GM21529 (cell line): ENCODE measurements at regions not wholly inside any gene's neighbourhood (a gene's known extent, or its start where the extent isn't known, plus 50 kb on each side); places are given as distances from the start of the nearest gene placed in this dataset.
"Not testable (repeated sequence)": the region's sequence is repeated elsewhere in the genome, so short reads cannot be mapped to it uniquely, and the experiment has no call there.

Experiments used
- ATAC-seq: cut with Tn5 transposase; IDR thresholded peaks from one replicate; pipeline ENCODE4 v1.9.1; 2021; ENCODE audit not compliant: unreplicated experiment

DNA sequence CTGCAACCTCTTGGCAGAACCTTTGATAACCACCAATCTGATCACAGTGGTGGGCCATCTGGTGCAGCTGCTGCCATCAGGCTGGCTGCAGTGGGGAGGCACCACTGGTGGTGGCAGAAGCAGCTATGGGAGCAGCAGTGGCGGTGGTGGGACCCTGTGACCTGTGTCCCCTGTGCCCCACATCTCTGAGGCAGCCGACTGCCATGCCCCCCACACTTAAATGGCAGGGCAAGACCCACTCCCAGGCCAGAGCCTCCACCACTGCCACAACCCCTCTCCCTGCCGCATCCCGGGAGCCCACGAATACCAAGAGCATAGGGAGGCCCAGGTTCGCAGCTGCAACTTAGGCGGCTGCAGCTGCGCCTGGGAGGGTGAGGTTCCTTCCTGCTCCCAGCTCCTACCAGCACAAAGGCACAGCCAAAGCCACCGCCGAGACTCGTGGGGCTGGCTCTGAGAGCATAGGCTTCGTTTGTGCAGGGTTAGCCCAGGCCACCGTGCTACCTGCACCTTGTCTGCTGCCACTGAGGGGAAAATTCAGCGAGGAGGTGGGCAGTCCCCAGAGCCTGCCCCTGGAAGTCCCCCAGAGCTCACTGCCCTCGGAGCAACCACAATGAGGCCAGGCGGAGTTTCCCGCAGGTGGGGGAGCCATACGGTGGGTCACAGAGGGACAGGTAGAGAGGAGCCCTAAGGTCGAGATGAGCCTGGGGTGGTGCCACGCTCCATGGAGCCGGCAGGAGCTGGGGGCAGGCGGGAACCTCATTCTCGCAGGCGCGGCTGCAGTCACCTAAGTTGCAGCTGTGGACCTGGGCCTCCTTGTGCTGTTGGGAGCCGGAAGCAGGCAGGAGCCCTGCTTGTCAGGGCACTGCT lies 518.7 kb downstream of the RWDD3 start:
- no peak for ATAC-seq

GRCh38 chr1:95753382-95754016 lies 519.5 kb downstream of the RWDD3 start:
- no peak for ATAC-seq

- no peak for ATAC-seq
Measured at GRCh38 chr1:95754412-95754811, 520.4 kb downstream of the RWDD3 start.

GRCh38 chr1:95766036-95766435 lies 532.0 kb downstream of the RWDD3 start:
- no peak for ATAC-seq

GRCh38 chr1:95770581-95770980 lies 536.6 kb downstream of the RWDD3 start:
- ATAC-seq = no peak

GRCh38 chr1:95778217-95778616 lies 544.2 kb downstream of the RWDD3 start:
- no peak for ATAC-seq

DNA sequence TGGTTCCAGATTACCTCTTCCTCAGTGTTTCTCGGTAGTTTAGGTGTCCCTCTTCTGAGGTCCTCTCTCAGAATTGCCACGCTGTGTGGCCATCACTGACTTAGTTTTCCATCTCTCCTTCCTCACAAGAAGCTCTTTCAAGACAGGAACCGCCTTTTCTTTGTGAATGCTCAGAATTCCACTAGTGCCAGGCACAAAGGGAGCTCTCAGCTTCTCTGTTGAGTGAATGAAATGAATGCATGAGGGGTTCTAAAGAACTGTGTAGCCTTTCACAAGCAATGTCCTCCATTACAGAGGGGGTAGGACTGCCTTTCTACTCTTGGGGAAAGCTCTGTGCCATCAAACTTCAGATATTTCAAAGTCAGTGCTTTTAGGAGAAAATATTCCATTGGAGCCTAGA lies 546.8 kb downstream of the RWDD3 start:
- no peak for ATAC-seq

GRCh38 chr1:95790136-95790535 lies 556.1 kb downstream of the RWDD3 start:
- ATAC-seq = no peak

- no peak for ATAC-seq
Measured at GRCh38 chr1:95793893-95794292, 559.9 kb downstream of the RWDD3 start.

- ATAC-seq = not testable (repeated sequence)
Measured at GRCh38 chr1:95797761-95798160, 563.8 kb downstream of the RWDD3 start.

DNA sequence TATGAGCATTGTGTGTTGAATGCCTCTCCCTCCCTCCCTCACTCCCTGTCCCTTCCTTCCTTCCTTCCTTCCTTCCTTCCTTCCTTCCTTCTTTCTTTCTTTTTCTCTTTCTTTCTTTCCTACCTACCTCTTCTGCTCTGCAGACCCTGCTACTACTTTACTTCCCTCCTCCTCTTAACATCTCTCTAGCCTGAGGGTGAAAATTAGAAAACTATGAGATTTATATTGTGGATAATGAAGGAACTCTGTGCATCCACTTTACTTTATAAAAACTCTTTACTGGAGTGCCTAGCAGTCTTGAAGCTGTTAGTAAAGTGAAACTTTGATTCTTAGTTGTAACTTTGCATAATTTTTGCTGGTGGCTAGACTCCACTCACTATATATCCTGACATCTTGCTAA lies 572.2 kb downstream of the RWDD3 start:
- ATAC-seq = no peak

GRCh38 chr1:95809391-95809790 lies 575.4 kb downstream of the RWDD3 start:
- ATAC-seq = no peak

- ATAC-seq = no peak
Measured at GRCh38 chr1:95815511-95815910, 581.5 kb downstream of the RWDD3 start.

- no peak for ATAC-seq
Measured at GRCh38 chr1:95829556-95829955, 595.5 kb downstream of the RWDD3 start.

- ATAC-seq = no peak
Measured at GRCh38 chr1:95832370-95832769, 598.4 kb downstream of the RWDD3 start.

GRCh38 chr1:95849439-95849838 lies 615.4 kb downstream of the RWDD3 start:
- no peak for ATAC-seq

DNA sequence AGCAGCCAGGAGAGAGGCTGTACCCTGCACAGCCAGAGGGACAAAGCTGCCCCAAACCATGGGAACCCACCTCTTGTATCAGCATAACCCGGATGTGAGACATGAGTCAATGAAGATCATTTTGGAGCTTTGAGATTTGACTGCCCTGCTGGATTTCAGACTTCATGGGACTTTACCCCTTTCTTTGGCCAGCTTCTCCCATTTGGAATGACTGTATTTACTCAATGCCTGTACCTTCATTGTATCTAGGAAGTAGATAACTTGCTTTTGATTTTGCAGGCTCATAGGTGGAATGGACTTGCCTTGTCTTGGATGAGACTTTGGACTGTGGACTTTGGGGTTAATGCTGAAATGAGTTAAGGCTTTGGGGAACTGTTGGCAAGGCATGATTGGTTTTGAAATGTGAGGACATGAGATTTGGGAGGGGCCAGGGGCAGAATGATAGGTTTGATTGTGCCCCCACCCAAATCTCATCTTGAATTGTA lies 616.2 kb downstream of the RWDD3 start:
- ATAC-seq = no peak

DNA sequence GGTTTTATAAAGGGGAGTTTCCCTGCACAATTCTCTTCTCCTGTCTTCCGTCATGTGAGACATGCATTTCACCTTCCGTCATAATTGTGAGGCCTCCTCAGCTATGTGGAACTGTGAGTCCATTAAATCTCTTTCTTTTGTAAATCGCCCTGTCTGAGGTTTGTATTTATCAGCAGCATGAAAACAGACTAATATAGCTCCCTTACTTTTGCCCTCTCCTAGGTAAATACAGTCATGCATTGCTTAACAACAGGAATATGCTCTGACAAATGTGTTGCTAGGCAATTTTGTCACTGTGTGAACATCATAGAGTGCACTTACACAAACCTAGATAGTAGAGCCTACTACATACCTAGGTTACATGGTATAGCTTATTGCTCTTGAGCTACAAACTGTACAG lies 616.8 kb downstream of the RWDD3 start:
- no peak for ATAC-seq

DNA sequence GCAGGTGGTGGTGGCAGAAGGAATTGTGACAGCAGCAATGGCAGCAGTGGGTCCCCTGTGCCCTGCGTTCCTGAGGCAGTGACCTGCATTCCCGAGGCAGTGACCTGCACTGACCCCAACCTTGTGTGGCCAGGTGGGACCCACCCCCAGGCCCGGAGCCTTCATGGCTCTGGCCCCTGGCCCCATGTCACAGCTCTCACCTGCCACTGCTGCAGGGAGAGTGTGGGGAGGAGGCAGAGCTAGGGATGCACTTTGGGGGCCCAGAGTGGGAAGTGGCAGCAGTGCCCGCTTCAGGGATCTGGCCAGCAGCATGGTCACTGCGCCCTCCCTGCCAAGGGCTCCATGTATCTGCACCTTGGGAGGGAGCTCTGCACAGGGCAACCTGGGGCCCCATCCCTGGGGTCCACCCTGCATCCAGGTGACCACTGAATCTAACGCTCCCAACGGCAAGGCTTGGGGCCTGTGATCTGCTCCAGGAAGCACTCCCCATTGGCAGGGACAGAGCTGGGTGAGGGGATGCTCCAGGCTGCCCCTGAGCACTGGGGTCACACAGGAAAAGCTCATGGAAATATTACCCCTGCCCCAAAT lies 618.6 kb downstream of the RWDD3 start:
- ATAC-seq = no peak

DNA sequence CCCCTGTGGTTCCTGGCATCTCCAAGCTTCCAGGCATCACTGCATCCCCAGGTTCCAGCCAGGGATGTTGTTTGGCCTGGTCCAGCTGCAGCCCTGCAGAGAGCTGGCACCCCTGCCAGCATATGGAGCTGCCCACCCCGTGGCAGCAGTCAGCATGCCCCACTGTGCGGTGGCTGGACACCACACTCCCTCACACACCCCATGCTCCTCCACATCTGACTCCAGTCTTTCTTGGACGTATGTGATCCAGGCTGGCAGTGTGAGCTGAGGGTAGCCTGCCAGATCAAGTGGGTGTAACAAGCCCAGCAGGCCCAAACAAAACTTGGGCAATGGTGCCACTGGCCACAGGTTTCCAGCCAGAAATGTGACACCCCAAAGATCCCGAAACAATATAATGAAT lies 620.4 kb downstream of the RWDD3 start:
- no peak for ATAC-seq

DNA sequence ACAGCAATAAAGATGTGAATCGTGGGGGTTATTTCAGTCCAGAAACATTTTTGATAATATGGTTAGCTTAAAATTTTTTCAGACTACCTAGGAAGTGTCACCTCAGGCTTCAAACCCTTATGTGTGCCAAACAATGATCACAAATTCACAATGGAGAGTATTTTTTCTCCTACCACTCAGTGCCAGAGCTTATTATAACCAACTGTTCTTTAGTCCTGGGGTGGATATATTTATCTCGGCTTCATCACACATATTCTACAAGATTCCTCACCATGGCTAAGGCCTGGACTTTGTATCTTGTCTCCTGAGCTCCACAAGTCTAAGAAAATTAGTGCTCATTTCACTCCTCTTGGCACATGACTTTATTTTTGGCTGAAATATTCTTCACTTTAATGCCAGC lies 629.1 kb downstream of the RWDD3 start:
- ATAC-seq = no peak

- ATAC-seq = no peak
Measured at GRCh38 chr1:95865769-95866168, 631.8 kb downstream of the RWDD3 start.
